ENCODE measurements at regions not wholly inside any gene's neighbourhood (a gene's known extent, or its start where the extent isn't known, plus 50 kb on each side); places are given as distances from the start of the nearest gene placed in this dataset.

GRCh38 chr4:178856139-178856800 lies 1414.0 kb upstream of the AGA start:
- FAIRE-seq, result no peak

- no peak for FAIRE-seq
These were observed 1429.2 kb upstream of the AGA start for GRCh38 chr4:178871476-178871875.

- FAIRE-seq, result no peak
These were observed 1439.7 kb upstream of the AGA start for GRCh38 chr4:178881937-178882336.

GRCh38 chr4:178894126-178894525 lies 1451.9 kb upstream of the AGA start:
- FAIRE-seq, result no peak

GRCh38 chr4:178899084-178899483 lies 1456.8 kb upstream of the AGA start:
- FAIRE-seq, result no peak

- FAIRE-seq, result no peak
These were observed 1475.5 kb upstream of the AGA start for GRCh38 chr4:178917756-178918155.

GRCh38 chr4:178937130-178937529 lies 1494.9 kb upstream of the AGA start:
- FAIRE-seq, result no peak

GRCh38 chr4:178941975-178942374 lies 1499.7 kb upstream of the AGA start:
- no peak for FAIRE-seq

GRCh38 chr4:178953447-178954120 lies 1511.3 kb upstream of the AGA start:
- no peak for FAIRE-seq

- FAIRE-seq, result no peak
These were observed 1513.4 kb upstream of the AGA start for GRCh38 chr4:178955614-178956013.

GRCh38 chr4:178958725-178959440 lies 1516.6 kb upstream of the AGA start:
- FAIRE-seq, result no peak

GRCh38 chr4:178963446-178964045 lies 1521.3 kb upstream of the AGA start:
- no peak for FAIRE-seq

- no peak for FAIRE-seq
These were observed 1524.4 kb upstream of the AGA start for GRCh38 chr4:178966644-178967043.

GRCh38 chr4:178970433-178971140 lies 1528.3 kb upstream of the AGA start:
- FAIRE-seq, result no peak

- no peak for FAIRE-seq
These were observed 1534.6 kb upstream of the AGA start for GRCh38 chr4:178976861-178977260.

GRCh38 chr4:178993306-178993705 lies 1551.1 kb upstream of the AGA start:
- FAIRE-seq, result no peak

GRCh38 chr4:179001918-179002317 lies 1559.7 kb upstream of the AGA start:
- FAIRE-seq, result no peak

- no peak for FAIRE-seq
These were observed 1565.5 kb upstream of the AGA start for GRCh38 chr4:179007755-179008154.

- FAIRE-seq, result no peak
These were observed 1575.3 kb upstream of the AGA start for GRCh38 chr4:179017581-179017980.

- FAIRE-seq, result no peak
These were observed 1585.3 kb upstream of the AGA start for GRCh38 chr4:179027569-179027968.

GRCh38 chr4:179028321-179028720 lies 1586.1 kb upstream of the AGA start:
- no peak for FAIRE-seq

GRCh38 chr4:179029683-179030082 lies 1587.4 kb upstream of the AGA start:
- FAIRE-seq, result no peak

GRCh38 chr4:179040259-179040658 lies 1598.0 kb upstream of the AGA start:
- no peak for FAIRE-seq

Measured in G401.6 (cell line).